Spleen (tissue), 11 donors: ENCODE measurements at regions not wholly inside any gene's neighbourhood (a gene's known extent, or its start where the extent isn't known, plus 50 kb on each side); places are given as distances from the start of the nearest gene placed in this dataset.

Source experiments
- DNase-seq: peaks from one replicate; pipeline ENCODE4 v3.0.0-alpha.2; 2020
- H3K27ac ChIP-seq, 8 donors: fragments of 200-600 bp; sonication (generic) in 7 of 8; 1 replicate in 4 of 8; 2 replicates in 4 of 8; pipeline versions ENCODE4 v1.5.0 to v1.8.0; 2016 to 2021; ENCODE audit warnings: inconsistent platforms in 4 of 8, mild to moderate bottlenecking in 4 of 8, moderate library complexity in 1 of 8
- H3K27me3 ChIP-seq, 7 donors: fragments of 200-600 bp; sonication (generic) in 6 of 7; replicated peaks in 1 of 7; 1 replicate in 4 of 7; 2 replicates in 3 of 7; pipeline versions ENCODE4 v1.5.0 to v1.8.0; 2016 to 2021; ENCODE audit warnings: inconsistent platforms in 3 of 7, mild to moderate bottlenecking in 1 of 7
- H3K36me3 ChIP-seq, 6 donors: fragments of 200-600 bp; sonication (generic) in 5 of 6; 1 replicate in 4 of 6; 2 replicates in 2 of 6; pipeline versions ENCODE4 v1.5.0 to v1.8.0; 2016 to 2021; ENCODE audit warnings: inconsistent platforms in 2 of 6
- H3K4me1 ChIP-seq, 6 donors: fragments of 200-600 bp; sonication (generic) in 5 of 6; 1 replicate in 3 of 6; 2 replicates in 3 of 6; pipeline versions ENCODE4 v1.5.0 to v1.8.0; 2016 to 2021; ENCODE audit warnings: inconsistent platforms in 3 of 6
- H3K4me3 ChIP-seq, 8 donors: fragments of 200-600 bp; sonication (generic) in 7 of 8; 1 replicate in 4 of 8; 2 replicates in 4 of 8; pipeline versions ENCODE4 v1.5.0 to v1.8.0; 2016 to 2021; ENCODE audit warnings: inconsistent platforms in 4 of 8, mild to moderate bottlenecking in 4 of 8, moderate library complexity in 2 of 8
- H3K9me3 ChIP-seq, 8 donors: fragments of 200-600 bp; sonication (generic) in 7 of 8; 1 replicate in 4 of 8; 2 replicates in 4 of 8; pipeline versions ENCODE4 v1.5.0 to v1.8.0; 2016 to 2021; ENCODE audit warnings: inconsistent platforms in 4 of 8
- CTCF ChIP-seq, 11 experiments: fragments of 200-600 bp in 7 of 11; fragments of 450-650 bp in 4 of 11; sonication (generic) in 4 of 11; IDR thresholded peaks in 8 of 11; conservative IDR thresholded peaks in 3 of 11; 1 replicate in 7 of 11; 2 replicates in 4 of 11; pipeline versions ENCODE4 v1.4.0 to v1.8.0; 2016 to 2021; ENCODE audit warnings: antibody characterized with exemption in 11 of 11, inconsistent platforms in 4 of 11, mild to moderate bottlenecking in 1 of 11
- POLR2A ChIP-seq, 3 donors: fragments of 450-650 bp; IDR thresholded peaks; one replicate each; pipeline ENCODE4 v1.5.1; 2017; ENCODE audit warnings: antibody characterized with exemption in 3 of 3, mild to moderate bottlenecking in 1 of 3
- POLR2AphosphoS5 ChIP-seq, 3 donors: sonication (generic); formaldehyde crosslinking; IDR thresholded peaks; one replicate each; pipeline ENCODE4 v1.5.1; 2017; ENCODE audit warnings: antibody characterized with exemption in 3 of 3
- WGBS, 5 donors: extraction: QIAGEN DNeasy Blood & Tissue Kit in 3 of 5; methylation state at CpG; one replicate each; pipeline versions ENCODE4 v1.1.5 to v1.1.7; 2013 to 2018; 5-methylcytosine and 5-hydroxymethylcytosine counted together
- intact Hi-C: fragments of 100-400 bp; cut with DNase I; formaldehyde crosslinking; loops from one replicate; pipeline ENCODE4 v1.15.0; 2023; ENCODE audit warnings: low total_unique reads
- donor health status: healthy with polysubstance abuse.
- donor health status: DM: no; HTN: no; CAD: no; lungs with moderate emphysema.
- donor health status: DM: no; HTN: no; CAD: no.
- donor health status: Bipolar disorder and iron deficiency.
- donor health status: healthy.
- donor health status: DM: no; HTN: no; CAD: no.
- donor health status: DM: yes; HTN: yes; CAD: no.

GRCh38 chr3:163644172-163644571 is 1434.1 kb downstream of the SI start:
- peaks cover 0 to 18% (median 5%) of the 10 kb centered on the region in 8 donors for H3K9me3 ChIP-seq
- no peaks in the 10 kb centered on the region for H3K4me1 ChIP-seq
- no peak for DNase-seq
- 44 to 48% (median 46%) methylated on average over 3 of the region's 3 CpGs for WGBS, 5 donors
- TF ChIP-seq CTCF (IDR thresholded peaks at IDR 0.05 in 8 of 11, conservative IDR thresholded peaks at IDR 0.05 in 3 of 11) (no peak), POLR2AphosphoS5 (IDR thresholded peaks at IDR 0.05) (no peak), POLR2A (IDR thresholded peaks at IDR 0.05) (no peak)
- no peak overlapping the region for H3K4me3 ChIP-seq
- H3K36me3 ChIP-seq = no peaks in the 10 kb centered on the region
- intact Hi-C loops = no loop called here
- H3K27ac ChIP-seq = no peak overlapping the region
- H3K27me3 ChIP-seq = no peaks in the 10 kb centered on the region

- intact Hi-C loops = no loop called here
- WGBS, 5 donors = 65 to 86% (median 75%) methylated on average over 5 of the region's 5 CpGs
- Histone ChIP-seq H3K9me3 (peaks cover 0 to 5% (median 0%) of the 10 kb centered on the region in 8 donors), H3K4me1 (no peaks in the 10 kb centered on the region), H3K36me3 (no peaks in the 10 kb centered on the region), H3K27ac (no peak overlapping the region), H3K4me3 (no peak overlapping the region), H3K27me3 (no peaks in the 10 kb centered on the region)
- no peak for DNase-seq
- no peak for TF ChIP-seq POLR2A (IDR thresholded peaks at IDR 0.05)
- no peak for TF ChIP-seq CTCF (IDR thresholded peaks at IDR 0.05 in 8 of 11, conservative IDR thresholded peaks at IDR 0.05 in 3 of 11)
- TF ChIP-seq POLR2AphosphoS5 (IDR thresholded peaks at IDR 0.05) = no peak
Measured at GRCh38 chr3:163632722-163633121, 1445.6 kb downstream of the SI start.

GRCh38 chr3:163626753-163627152 is 1451.5 kb downstream of the SI start:
- Histone ChIP-seq H3K36me3 (no peaks in the 10 kb centered on the region), H3K27me3 (no peaks in the 10 kb centered on the region), H3K9me3 (peaks cover 0 to 10% (median 0%) of the 10 kb centered on the region in 8 donors), H3K4me1 (no peaks in the 10 kb centered on the region), H3K4me3 (no peak overlapping the region), H3K27ac (no peak overlapping the region)
- no peak for DNase-seq
- 75 to 95% (median 92%) methylated on average over 3 of the region's 3 CpGs for WGBS, 5 donors
- TF ChIP-seq POLR2AphosphoS5 (IDR thresholded peaks at IDR 0.05) (no peak), POLR2A (IDR thresholded peaks at IDR 0.05) (no peak), CTCF (IDR thresholded peaks at IDR 0.05 in 8 of 11, conservative IDR thresholded peaks at IDR 0.05 in 3 of 11) (no peak)
- intact Hi-C loops = no loop called here

GRCh38 chr3:163622384-163622783 is 1455.9 kb downstream of the SI start:
- Histone ChIP-seq H3K4me3 (no peak overlapping the region), H3K36me3 (no peaks in the 10 kb centered on the region), H3K27ac (no peak overlapping the region), H3K4me1 (no peaks in the 10 kb centered on the region), H3K9me3 (peaks cover 0 to 4% (median under 1%) of the 10 kb centered on the region in 8 donors), H3K27me3 (no peaks in the 10 kb centered on the region)
- intact Hi-C loops = no loop called here
- no peak for TF ChIP-seq POLR2AphosphoS5 (IDR thresholded peaks at IDR 0.05)
- no peak for TF ChIP-seq POLR2A (IDR thresholded peaks at IDR 0.05)
- no peak for TF ChIP-seq CTCF (IDR thresholded peaks at IDR 0.05 in 8 of 11, conservative IDR thresholded peaks at IDR 0.05 in 3 of 11)
- DNase-seq = no peak
- 77 to 85% (median 84%) methylated on average over 3 of the region's 3 CpGs for WGBS, 5 donors
